Upper lobe of left lung (tissue), 6 donors: ENCODE measurements at regions not wholly inside any gene's neighbourhood (a gene's known extent, or its start where the extent isn't known, plus 50 kb on each side); places are given as distances from the start of the nearest gene placed in this dataset.

Source experiments
- ATAC-seq, 2 donors: fragments of 200-7000 bp; cut with Tn5 transposase; one replicate each; pipeline ENCODE4 v1.9.1; 2022; ENCODE audit warnings: mild to moderate bottlenecking in 2 of 2, moderate library complexity in 2 of 2; ENCODE audit not compliant: low FRiP score in 2 of 2
- DNase-seq, 2 donors: peaks; one replicate each; pipeline ENCODE4 v3.0.0-alpha.2; 2019 to 2020
- H3K27ac ChIP-seq, 4 donors: fragments of 200-600 bp; sonication (generic); one replicate each; pipeline ENCODE4 v1.5.1; 2016 to 2019
- H3K27me3 ChIP-seq, 4 donors: fragments of 200-600 bp; sonication (generic); one replicate each; pipeline ENCODE4 v1.5.1; 2017 to 2019
- H3K36me3 ChIP-seq, 4 donors: fragments of 200-600 bp; sonication (generic); one replicate each; pipeline ENCODE4 v1.5.1; 2016 to 2019
- H3K4me1 ChIP-seq, 4 donors: fragments of 200-600 bp; sonication (generic); one replicate each; pipeline ENCODE4 v1.5.1; 2018 to 2019
- H3K4me3 ChIP-seq, 4 donors: fragments of 200-600 bp; sonication (generic); one replicate each; pipeline ENCODE4 v1.5.1; 2017 to 2019; ENCODE audit warnings: mild to moderate bottlenecking in 2 of 4, moderate library complexity in 1 of 4
- H3K9me3 ChIP-seq, 4 donors: fragments of 200-600 bp; sonication (generic); one replicate each; pipeline ENCODE4 v1.5.1; 2018 to 2019
- EP300 ChIP-seq, 4 donors: sonication (generic); formaldehyde crosslinking; IDR thresholded peaks; one replicate each; pipeline ENCODE4 v1.5.1; 2017; ENCODE audit warnings: antibody characterized with exemption in 4 of 4, control low read depth in 2 of 4
- POLR2A ChIP-seq, 4 donors: fragments of 450-650 bp; IDR thresholded peaks; one replicate each; pipeline ENCODE4 v1.5.1; 2016 to 2017; ENCODE audit warnings: antibody characterized with exemption in 4 of 4, mild to moderate bottlenecking in 2 of 4
- POLR2AphosphoS5 ChIP-seq, 2 donors: sonication (generic); formaldehyde crosslinking; IDR thresholded peaks; one replicate each; pipeline ENCODE4 v1.5.1; 2017; ENCODE audit warnings: antibody characterized with exemption in 2 of 2
- WGBS, 2 donors: methylation state at CpG; one replicate each; pipeline ENCODE4 v1.1.5; 2017 to 2018; 5-methylcytosine and 5-hydroxymethylcytosine counted together
- TF ChIP-seq, protein P1 (sequence below), 6 experiments: fragments of 450-650 bp in 4 of 6; fragments of 200-600 bp in 2 of 6; sonication (generic) in 2 of 6; IDR thresholded peaks; one replicate each; pipeline ENCODE4 v1.5.1; 2016 to 2019; ENCODE audit warnings: antibody characterized with exemption in 6 of 6
- donor health status: DM: no; HTN: no; CAD: no; lungs with moderate emphysema.
- donor health status: DM: no; HTN: yes; CAD: no; lungs with severe emphysema.

DNA sequence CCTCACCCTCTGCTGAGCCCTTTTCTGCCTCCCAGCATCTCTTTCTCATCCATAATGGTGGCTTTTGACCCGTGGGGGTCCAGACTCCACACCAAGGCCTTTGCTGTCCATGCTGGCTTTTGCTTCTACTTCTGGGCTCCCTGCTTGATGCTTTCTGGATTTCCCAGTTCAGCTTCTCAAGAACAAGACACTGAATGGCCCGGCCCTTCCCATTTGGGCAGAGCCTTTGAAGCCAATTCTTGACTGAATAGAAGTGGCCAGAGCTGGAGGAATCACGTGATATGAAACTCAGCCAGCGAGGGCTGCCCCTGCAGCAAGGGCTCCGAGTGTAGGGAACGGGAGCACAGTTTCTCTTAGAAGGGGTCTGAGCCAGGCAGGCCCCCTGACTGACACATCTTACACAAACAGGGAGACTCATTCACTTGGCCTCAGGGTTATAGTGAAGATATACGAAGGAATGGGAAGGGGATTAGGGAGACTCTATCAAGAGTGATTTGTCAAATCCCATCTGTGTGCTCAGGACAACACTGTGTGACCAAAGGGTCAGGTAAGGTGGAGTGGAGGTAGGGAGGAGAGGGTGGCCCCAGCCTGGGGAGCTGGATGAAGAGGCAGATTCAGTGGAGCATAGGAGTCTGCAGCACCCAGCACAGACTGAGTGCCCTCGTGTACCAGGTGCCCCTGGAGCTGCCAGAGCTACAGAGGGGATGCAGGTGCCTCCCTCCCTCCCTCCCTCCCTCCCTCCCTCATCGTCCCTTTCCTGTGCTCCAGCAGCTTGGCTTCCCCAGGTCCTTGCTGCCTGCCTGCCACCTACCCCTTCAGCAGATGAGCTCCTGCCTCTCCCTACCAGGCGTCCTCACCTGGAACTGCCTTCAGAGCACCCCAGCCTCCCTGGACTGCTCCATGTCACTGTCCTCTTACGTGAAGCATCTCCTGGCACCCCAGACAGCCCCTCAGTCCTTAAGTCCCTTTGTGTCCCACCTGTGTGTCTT lies 106.0 kb downstream of the TRIM29 start:
- H3K9me3 ChIP-seq: peaks cover 0 to 7% (median 0%) of the 10 kb centered on the region in 4 donors
- H3K4me1 ChIP-seq: no peaks in the 10 kb centered on the region
- H3K27me3 ChIP-seq: no peaks in the 10 kb centered on the region
- TF ChIP-seq EP300 (IDR thresholded peaks at IDR 0.05): no peak
- TF ChIP-seq POLR2AphosphoS5 (IDR thresholded peaks at IDR 0.05): no peak
- TF ChIP-seq POLR2A (IDR thresholded peaks at IDR 0.05): no peak
- TF ChIP-seq, protein P1, sequence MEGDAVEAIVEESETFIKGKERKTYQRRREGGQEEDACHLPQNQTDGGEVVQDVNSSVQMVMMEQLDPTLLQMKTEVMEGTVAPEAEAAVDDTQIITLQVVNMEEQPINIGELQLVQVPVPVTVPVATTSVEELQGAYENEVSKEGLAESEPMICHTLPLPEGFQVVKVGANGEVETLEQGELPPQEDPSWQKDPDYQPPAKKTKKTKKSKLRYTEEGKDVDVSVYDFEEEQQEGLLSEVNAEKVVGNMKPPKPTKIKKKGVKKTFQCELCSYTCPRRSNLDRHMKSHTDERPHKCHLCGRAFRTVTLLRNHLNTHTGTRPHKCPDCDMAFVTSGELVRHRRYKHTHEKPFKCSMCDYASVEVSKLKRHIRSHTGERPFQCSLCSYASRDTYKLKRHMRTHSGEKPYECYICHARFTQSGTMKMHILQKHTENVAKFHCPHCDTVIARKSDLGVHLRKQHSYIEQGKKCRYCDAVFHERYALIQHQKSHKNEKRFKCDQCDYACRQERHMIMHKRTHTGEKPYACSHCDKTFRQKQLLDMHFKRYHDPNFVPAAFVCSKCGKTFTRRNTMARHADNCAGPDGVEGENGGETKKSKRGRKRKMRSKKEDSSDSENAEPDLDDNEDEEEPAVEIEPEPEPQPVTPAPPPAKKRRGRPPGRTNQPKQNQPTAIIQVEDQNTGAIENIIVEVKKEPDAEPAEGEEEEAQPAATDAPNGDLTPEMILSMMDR (IDR thresholded peaks at IDR 0.05): no peak
- DNase-seq: no peak
- H3K36me3 ChIP-seq: no peaks in the 10 kb centered on the region
- WGBS, 2 donors: 42 to 48% methylated on average over 9 of the region's 11 CpGs
- no peak for ATAC-seq
- H3K4me3 ChIP-seq: no peak overlapping the region
- H3K27ac ChIP-seq: no peak overlapping the region

DNA sequence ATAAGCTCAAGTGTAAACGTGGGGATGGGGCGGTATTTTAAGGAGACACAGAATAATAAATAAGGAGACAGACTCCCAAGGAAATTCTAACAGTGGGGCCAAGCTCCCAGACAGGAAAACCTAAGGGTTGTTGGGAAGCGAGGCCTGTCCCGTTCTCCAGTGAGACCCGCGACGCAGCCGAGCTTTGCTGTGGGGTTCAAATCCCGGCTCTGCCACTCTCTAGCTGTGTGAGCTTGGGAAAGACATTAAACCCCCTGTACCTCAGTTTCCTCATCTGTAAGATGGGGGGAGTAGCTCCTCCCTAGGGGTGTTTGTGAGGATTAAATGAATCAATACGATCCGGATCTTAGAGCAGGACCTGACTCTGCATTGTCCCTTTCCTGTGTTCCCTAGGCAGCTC lies 106.8 kb downstream of the TRIM29 start:
- ATAC-seq: no peak
- H3K36me3 ChIP-seq: no peaks in the 10 kb centered on the region
- H3K27me3 ChIP-seq: no peaks in the 10 kb centered on the region
- H3K4me3 ChIP-seq: no peak overlapping the region
- H3K4me1 ChIP-seq: no peaks in the 10 kb centered on the region
- TF ChIP-seq EP300 (IDR thresholded peaks at IDR 0.05) (no peak), POLR2A (IDR thresholded peaks at IDR 0.05) (no peak)
- DNase-seq: peak in 1 of 2 donors; percentile 28
- H3K27ac ChIP-seq: no peak overlapping the region
- peaks cover 0 to 7% (median 0%) of the 10 kb centered on the region in 4 donors for H3K9me3 ChIP-seq
- WGBS, 2 donors: 78% methylated on average over 11 of the region's 11 CpGs

DNA sequence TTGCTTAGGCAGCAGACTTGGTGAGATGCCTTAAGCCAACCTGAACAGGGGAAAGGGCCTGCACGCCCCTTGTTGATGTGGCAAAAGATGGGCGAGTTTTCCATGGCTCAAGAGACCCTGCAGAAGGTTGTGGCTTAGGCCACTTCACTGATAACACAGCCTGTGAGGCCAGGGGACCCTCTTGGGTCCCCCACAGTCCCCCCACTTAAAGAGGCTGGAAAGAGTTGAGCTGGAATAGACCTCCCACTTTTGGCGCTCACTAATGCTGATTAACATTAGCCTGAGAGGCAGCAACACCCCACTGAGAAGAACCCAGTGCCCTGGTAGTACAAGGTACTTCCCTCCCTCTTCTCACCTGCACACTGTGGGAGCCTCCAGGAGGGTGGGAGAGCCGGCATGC lies 107.5 kb downstream of the TRIM29 start:
- H3K4me1 ChIP-seq: no peaks in the 10 kb centered on the region
- H3K27me3 ChIP-seq: no peaks in the 10 kb centered on the region
- H3K9me3 ChIP-seq: peaks cover 0 to under 1% (median 0%) of the 10 kb centered on the region in 4 donors
- no peak overlapping the region for H3K27ac ChIP-seq
- ATAC-seq (no peak), DNase-seq (no peak)
- H3K36me3 ChIP-seq: no peaks in the 10 kb centered on the region
- H3K4me3 ChIP-seq: no peak overlapping the region
- TF ChIP-seq EP300 (IDR thresholded peaks at IDR 0.05) (no peak), POLR2A (IDR thresholded peaks at IDR 0.05) (no peak), POLR2AphosphoS5 (IDR thresholded peaks at IDR 0.05) (no peak)
- TF ChIP-seq, protein P1 (IDR thresholded peaks at IDR 0.05): no peak
- WGBS, 2 donors: 76 to 77% methylated on average over 4 of the region's 4 CpGs

DNA sequence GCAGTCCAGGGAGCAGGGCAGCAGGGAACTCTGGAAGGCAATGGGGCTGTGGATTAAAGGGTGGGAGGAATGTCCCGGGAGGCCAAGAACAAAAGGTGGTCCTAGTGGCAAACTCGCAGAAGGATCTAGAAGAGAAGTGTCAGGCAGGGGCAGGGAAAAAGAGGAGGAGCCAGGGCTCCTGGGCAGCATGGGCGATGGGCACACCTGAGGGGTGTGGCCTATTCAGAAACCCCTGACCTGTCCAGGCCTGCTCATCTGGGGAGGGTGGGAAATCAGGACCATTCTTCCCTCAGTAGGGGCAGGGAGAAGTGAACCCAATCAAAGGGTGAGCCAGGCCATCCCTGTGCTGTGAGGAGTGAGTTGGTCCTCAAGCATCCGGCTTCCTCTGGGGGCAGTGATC lies 108.6 kb downstream of the TRIM29 start:
- Histone ChIP-seq H3K27me3 (no peaks in the 10 kb centered on the region), H3K4me1 (no peaks in the 10 kb centered on the region), H3K27ac (no peak overlapping the region), H3K4me3 (no peak overlapping the region), H3K36me3 (no peaks in the 10 kb centered on the region), H3K9me3 (no peaks in the 10 kb centered on the region)
- TF ChIP-seq EP300 (IDR thresholded peaks at IDR 0.05) (no peak), POLR2A (IDR thresholded peaks at IDR 0.05) (no peak)
- ATAC-seq: no peak
- WGBS, 2 donors: 88 to 90% methylated on average over 4 of the region's 4 CpGs
- no peak for DNase-seq

DNA sequence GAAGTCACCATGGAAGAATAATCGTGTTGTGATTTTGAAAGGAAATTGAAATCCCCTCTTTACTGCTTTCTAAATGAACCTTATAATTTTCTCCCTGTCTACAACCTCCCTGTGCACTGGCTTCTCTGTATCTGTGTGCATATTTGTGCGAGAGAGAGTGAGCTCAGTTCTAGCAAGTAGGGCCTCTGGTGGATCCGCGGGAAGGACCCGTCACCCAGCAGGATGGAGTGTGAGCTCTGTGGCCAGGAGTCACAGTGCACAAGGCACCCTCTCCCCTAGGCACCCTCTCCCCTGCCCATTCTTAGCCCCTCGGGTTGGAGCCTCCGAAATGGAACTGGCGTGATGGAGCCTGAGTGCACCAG lies 109.0 kb downstream of the TRIM29 start:
- 83 to 92% methylated on average over 7 to 8 of the region's 8 CpGs for WGBS, 2 donors
- no peaks in the 10 kb centered on the region for H3K36me3 ChIP-seq
- no peak overlapping the region for H3K27ac ChIP-seq
- H3K27me3 ChIP-seq: no peaks in the 10 kb centered on the region
- TF ChIP-seq, protein P1 (IDR thresholded peaks at IDR 0.05): no peak
- no peak for TF ChIP-seq POLR2AphosphoS5 (IDR thresholded peaks at IDR 0.05)
- no peak for TF ChIP-seq EP300 (IDR thresholded peaks at IDR 0.05)
- TF ChIP-seq POLR2A (IDR thresholded peaks at IDR 0.05): no peak
- DNase-seq: no peak
- no peaks in the 10 kb centered on the region for H3K9me3 ChIP-seq
- ATAC-seq: no peak
- H3K4me3 ChIP-seq: no peak overlapping the region
- no peaks in the 10 kb centered on the region for H3K4me1 ChIP-seq
